Activated CD4-positive, CD25-positive, alpha-beta regulatory T cell treated with anti-CD3 and anti-CD28 coated beads, Interleukin-2, amount 50 U/mL, for 24 hours (primary cell): ENCODE measurements at regions not wholly inside any gene's neighbourhood (a gene's known extent, or its start where the extent isn't known, plus 50 kb on each side); places are given as distances from the start of the nearest gene placed in this dataset.
"Not testable (repeated sequence)": the region's sequence is repeated elsewhere in the genome, so short reads cannot be mapped to it uniquely, and the experiment has no call there.

Source experiments
- ATAC-seq, 2 donors: fragments of 150-1000 bp; cut with Tn5 transposase; one replicate each; pipeline ENCODE4 v1.10.0; 2021; ENCODE audit warnings: mild to moderate bottlenecking in 1 of 2, moderate library complexity in 1 of 2

GRCh38 chr9:2279138-2279537 lies 264.0 kb downstream of the SMARCA2 start:
- not testable (repeated sequence) for ATAC-seq

GRCh38 chr9:2281031-2281802 lies 266.1 kb downstream of the SMARCA2 start:
- no peak for ATAC-seq

- ATAC-seq = no peak
These were observed 266.6 kb downstream of the SMARCA2 start for GRCh38 chr9:2281803-2282185.

- no peak for ATAC-seq
These were observed 269.6 kb downstream of the SMARCA2 start for GRCh38 chr9:2284770-2285169.

- no peak for ATAC-seq
These were observed 270.5 kb downstream of the SMARCA2 start for GRCh38 chr9:2285416-2286332.

GRCh38 chr9:2286333-2286705 lies 271.2 kb downstream of the SMARCA2 start:
- ATAC-seq = no peak

- no peak for ATAC-seq
These were observed 271.8 kb downstream of the SMARCA2 start for GRCh38 chr9:2286825-2287455.

GRCh38 chr9:2288309-2288708 lies 273.2 kb downstream of the SMARCA2 start:
- ATAC-seq = no peak

- ATAC-seq = no peak
These were observed 274.1 kb downstream of the SMARCA2 start for GRCh38 chr9:2289263-2289662.

- no peak for ATAC-seq
These were observed 275.2 kb downstream of the SMARCA2 start for GRCh38 chr9:2290382-2290781.

- ATAC-seq = no peak
These were observed 277.0 kb downstream of the SMARCA2 start for GRCh38 chr9:2291980-2292704.

- no peak for ATAC-seq
These were observed 277.6 kb downstream of the SMARCA2 start for GRCh38 chr9:2292733-2293132.

- ATAC-seq = no peak
These were observed 282.6 kb downstream of the SMARCA2 start for GRCh38 chr9:2297771-2298170.

GRCh38 chr9:2298217-2298616 lies 283.1 kb downstream of the SMARCA2 start:
- no peak for ATAC-seq

- no peak for ATAC-seq
These were observed 284.2 kb downstream of the SMARCA2 start for GRCh38 chr9:2299156-2299842.

GRCh38 chr9:2299843-2300205 lies 284.7 kb downstream of the SMARCA2 start:
- no peak for ATAC-seq

GRCh38 chr9:2300325-2300724 lies 285.2 kb downstream of the SMARCA2 start:
- ATAC-seq = no peak

- ATAC-seq = no peak
These were observed 287.5 kb downstream of the SMARCA2 start for GRCh38 chr9:2302606-2303005.

GRCh38 chr9:2303056-2303455 lies 287.9 kb downstream of the SMARCA2 start:
- ATAC-seq = no peak

- ATAC-seq = no peak
These were observed 292.3 kb downstream of the SMARCA2 start for GRCh38 chr9:2307480-2307879.

GRCh38 chr9:2311920-2312319 lies 296.8 kb downstream of the SMARCA2 start:
- no peak for ATAC-seq

- ATAC-seq = no peak
These were observed 298.4 kb downstream of the SMARCA2 start for GRCh38 chr9:2313512-2313911.
